ENCODE measurements at regions not wholly inside any gene's neighbourhood (a gene's known extent, or its start where the extent isn't known, plus 50 kb on each side); places are given as distances from the start of the nearest gene placed in this dataset.

- Histone ChIP-seq H2AFZ (ENCODE audit: insufficient read depth, low read depth, low read length, poor library complexity, severe bottlenecking) (no peak overlapping the region), H4K20me1 (ENCODE audit: insufficient read depth, low read length) (no peaks in the 10 kb centered on the region), H3K27me3 (ENCODE audit: control insufficient read depth in 2 of 2, insufficient read depth in 2 of 2, low read length in 2 of 2) (no peaks in the 10 kb centered on the region), H3K4me3 (replicated peaks in 1 of 3; ENCODE audit: low read depth in 2 of 3, low read length in 3 of 3) (no peak overlapping the region), H3K9ac (ENCODE audit: insufficient read depth, low read length, poor library complexity, severe bottlenecking) (no peak overlapping the region), H3K27ac (ENCODE audit: low read depth in 1 of 2, low read length in 2 of 2) (no peak overlapping the region), H3K79me2 (ENCODE audit: insufficient read depth, low read length) (no peaks in the 10 kb centered on the region), H3K4me1 (ENCODE audit: control insufficient read depth in 1 of 2, insufficient read depth in 2 of 2, low read length in 2 of 2) (no peaks in the 10 kb centered on the region), H3K36me3 (replicated peaks in 1 of 2; ENCODE audit: control insufficient read depth in 1 of 2, insufficient read depth in 2 of 2, low read length in 2 of 2) (no peaks in the 10 kb centered on the region), H3K4me2 (replicated peaks; ENCODE audit: extremely low read depth, low read length, poor library complexity, severe bottlenecking) (no peak overlapping the region), H3K9me3 (replicated peaks in 1 of 2; ENCODE audit: control insufficient read depth in 1 of 2, insufficient read depth in 1 of 2, low read length in 2 of 2) (no peaks in the 10 kb centered on the region)
- Mint-ChIP-seq H3K9me3 (peaks cover 0 to 2% (median 0%) of the 10 kb centered on the region in 7 donors), H3K27ac (no peak overlapping the region), H3K4me3 (no peak overlapping the region), H3K4me1 (no peaks in the 10 kb centered on the region), H3K27me3 (ENCODE audit: low read depth in 3 of 3) (no peaks in the 10 kb centered on the region), H3K36me3 (no peaks in the 10 kb centered on the region)
- WGBS (ENCODE audit: insufficient coverage): 60% methylated on average over 1 of the region's 3 CpGs
- intact Hi-C loops (cut with micrococcal nuclease): no loop called here
- DNase-seq: no peak
- TF ChIP-seq, protein P1, sequence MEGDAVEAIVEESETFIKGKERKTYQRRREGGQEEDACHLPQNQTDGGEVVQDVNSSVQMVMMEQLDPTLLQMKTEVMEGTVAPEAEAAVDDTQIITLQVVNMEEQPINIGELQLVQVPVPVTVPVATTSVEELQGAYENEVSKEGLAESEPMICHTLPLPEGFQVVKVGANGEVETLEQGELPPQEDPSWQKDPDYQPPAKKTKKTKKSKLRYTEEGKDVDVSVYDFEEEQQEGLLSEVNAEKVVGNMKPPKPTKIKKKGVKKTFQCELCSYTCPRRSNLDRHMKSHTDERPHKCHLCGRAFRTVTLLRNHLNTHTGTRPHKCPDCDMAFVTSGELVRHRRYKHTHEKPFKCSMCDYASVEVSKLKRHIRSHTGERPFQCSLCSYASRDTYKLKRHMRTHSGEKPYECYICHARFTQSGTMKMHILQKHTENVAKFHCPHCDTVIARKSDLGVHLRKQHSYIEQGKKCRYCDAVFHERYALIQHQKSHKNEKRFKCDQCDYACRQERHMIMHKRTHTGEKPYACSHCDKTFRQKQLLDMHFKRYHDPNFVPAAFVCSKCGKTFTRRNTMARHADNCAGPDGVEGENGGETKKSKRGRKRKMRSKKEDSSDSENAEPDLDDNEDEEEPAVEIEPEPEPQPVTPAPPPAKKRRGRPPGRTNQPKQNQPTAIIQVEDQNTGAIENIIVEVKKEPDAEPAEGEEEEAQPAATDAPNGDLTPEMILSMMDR (IDR thresholded peaks at IDR 0.05): no peak
Observed at GRCh38 chr7:88665892-88666514, 93.5 kb upstream of the ZNF804B start.

GRCh38 chr7:88664630-88665233, 94.8 kb upstream of the ZNF804B start:
- no peaks in the 10 kb centered on the region for H3K4me1 ChIP-seq (ENCODE audit: control insufficient read depth in 1 of 2, insufficient read depth in 2 of 2, low read length in 2 of 2)
- no peaks in the 10 kb centered on the region for H3K4me1 Mint-ChIP-seq
- H2AFZ ChIP-seq (ENCODE audit: insufficient read depth, low read depth, low read length, poor library complexity, severe bottlenecking): no peak overlapping the region
- no peak overlapping the region for H3K27ac Mint-ChIP-seq
- peaks cover 0 to 2% (median 0%) of the 10 kb centered on the region in 7 donors for H3K9me3 Mint-ChIP-seq
- H3K27ac ChIP-seq (ENCODE audit: low read depth in 1 of 2, low read length in 2 of 2): no peak overlapping the region
- no peaks in the 10 kb centered on the region for H4K20me1 ChIP-seq (ENCODE audit: insufficient read depth, low read length)
- WGBS (ENCODE audit: insufficient coverage): no CpG with 5 or more reads among the region's 1 CpG
- no peaks in the 10 kb centered on the region for H3K27me3 ChIP-seq (ENCODE audit: control insufficient read depth in 2 of 2, insufficient read depth in 2 of 2, low read length in 2 of 2)
- H3K9ac ChIP-seq (ENCODE audit: insufficient read depth, low read length, poor library complexity, severe bottlenecking): no peak overlapping the region
- no peak overlapping the region for H3K4me2 ChIP-seq (replicated peaks; ENCODE audit: extremely low read depth, low read length, poor library complexity, severe bottlenecking)
- no peak overlapping the region for H3K4me3 Mint-ChIP-seq
- no peaks in the 10 kb centered on the region for H3K9me3 ChIP-seq (replicated peaks in 1 of 2; ENCODE audit: control insufficient read depth in 1 of 2, insufficient read depth in 1 of 2, low read length in 2 of 2)
- intact Hi-C loops (cut with micrococcal nuclease): no loop called here
- no peak for DNase-seq
- no peaks in the 10 kb centered on the region for H3K27me3 Mint-ChIP-seq (ENCODE audit: low read depth in 3 of 3)
- H3K79me2 ChIP-seq (ENCODE audit: insufficient read depth, low read length): no peaks in the 10 kb centered on the region
- no peak overlapping the region for H3K4me3 ChIP-seq (replicated peaks in 1 of 3; ENCODE audit: low read depth in 2 of 3, low read length in 3 of 3)
- H3K36me3 Mint-ChIP-seq: no peaks in the 10 kb centered on the region
- TF ChIP-seq, protein P1 (IDR thresholded peaks at IDR 0.05): no peak
- H3K36me3 ChIP-seq (replicated peaks in 1 of 2; ENCODE audit: control insufficient read depth in 1 of 2, insufficient read depth in 2 of 2, low read length in 2 of 2): no peaks in the 10 kb centered on the region
